ENCODE measurements at regions not wholly inside any gene's neighbourhood (a gene's known extent, or its start where the extent isn't known, plus 50 kb on each side); places are given as distances from the start of the nearest gene placed in this dataset.

DNA sequence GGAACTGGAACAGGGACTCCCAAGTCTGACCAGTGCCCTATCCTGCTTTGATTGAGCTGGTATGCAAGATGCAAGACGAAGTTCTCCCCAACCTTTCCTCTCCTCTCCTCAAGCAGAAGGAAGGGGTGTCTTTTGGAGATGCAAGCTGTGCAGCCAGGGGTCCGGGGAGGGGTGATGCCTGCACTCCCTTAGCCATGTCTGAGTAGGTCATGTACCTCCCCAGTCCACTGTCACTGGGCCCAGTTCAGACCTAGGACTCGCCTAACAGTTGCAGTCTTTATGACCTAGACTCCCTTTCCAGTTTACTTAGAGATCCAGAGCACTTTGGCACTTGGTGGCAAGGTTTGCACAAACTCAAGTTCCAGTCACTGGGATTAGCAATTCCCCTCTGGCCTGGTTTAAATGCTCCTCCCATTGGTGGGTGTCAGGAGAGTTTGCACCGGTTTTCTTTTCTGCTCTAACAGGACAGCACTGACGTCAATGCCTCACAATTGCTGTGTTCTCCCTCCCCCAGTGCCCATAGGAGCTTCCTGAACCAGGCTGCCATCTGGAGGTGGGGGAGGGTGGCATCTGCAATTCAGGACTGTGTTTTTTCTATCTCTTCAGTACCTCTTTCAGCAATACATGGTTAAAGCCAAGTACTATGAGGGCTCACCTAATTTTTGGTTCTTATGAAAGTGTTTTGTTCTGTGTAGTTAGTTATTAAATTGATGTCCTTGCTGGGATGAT is 782.2 kb downstream of the ARAP2 start:
- peak; percentile 47 for DNase-seq (ENCODE audit: low read depth)

GRCh38 chr4:35463251-35463952 is 780.9 kb downstream of the ARAP2 start:
- DNase-seq (ENCODE audit: low read depth) = no peak

GRCh38 chr4:35464964-35465528 is 779.3 kb downstream of the ARAP2 start:
- peak; percentile 11 for DNase-seq (ENCODE audit: low read depth)

DNA sequence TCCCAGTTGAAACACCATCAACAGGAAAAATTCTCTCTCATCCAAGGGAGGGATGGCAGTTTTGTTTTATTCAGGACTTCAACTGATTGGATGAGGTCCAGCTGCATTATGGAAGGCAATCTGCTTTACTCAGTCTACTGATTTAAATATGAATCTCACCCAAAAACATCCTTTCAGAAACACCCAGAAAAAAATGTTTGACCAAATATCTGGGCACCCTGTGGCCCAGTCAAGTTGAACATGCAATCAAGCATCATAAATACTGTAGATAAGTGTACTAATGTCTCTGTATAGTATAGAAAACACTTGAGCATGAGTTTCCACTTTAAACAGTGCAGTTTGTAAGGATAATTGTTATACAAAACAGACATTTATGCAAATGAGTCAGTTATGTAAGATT is 753.2 kb downstream of the ARAP2 start:
- no peak for DNase-seq (ENCODE audit: low read depth)

GRCh38 chr4:35493977-35494376 is 750.3 kb downstream of the ARAP2 start:
- no peak for DNase-seq (ENCODE audit: low read depth)

DNA sequence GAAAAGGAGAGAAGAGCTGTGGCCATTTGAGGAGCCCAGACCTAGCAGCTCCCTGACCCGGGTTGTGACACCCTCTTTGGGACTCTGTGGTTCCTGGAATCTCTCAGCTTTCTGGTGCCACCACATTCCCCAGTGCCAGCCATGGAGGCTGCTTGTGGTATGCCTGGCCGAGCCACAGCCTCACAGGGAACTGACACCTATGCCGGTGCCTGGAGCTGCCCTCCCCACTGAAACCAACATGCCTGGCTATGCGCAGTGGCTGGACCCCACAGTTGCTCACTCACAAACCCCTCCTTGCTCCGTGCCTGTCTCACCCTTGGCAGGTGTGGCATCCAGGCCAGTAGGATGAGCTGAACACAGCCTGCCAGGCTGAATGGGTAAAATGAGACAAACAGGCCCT is 749.4 kb downstream of the ARAP2 start:
- no peak for DNase-seq (ENCODE audit: low read depth)

DNA sequence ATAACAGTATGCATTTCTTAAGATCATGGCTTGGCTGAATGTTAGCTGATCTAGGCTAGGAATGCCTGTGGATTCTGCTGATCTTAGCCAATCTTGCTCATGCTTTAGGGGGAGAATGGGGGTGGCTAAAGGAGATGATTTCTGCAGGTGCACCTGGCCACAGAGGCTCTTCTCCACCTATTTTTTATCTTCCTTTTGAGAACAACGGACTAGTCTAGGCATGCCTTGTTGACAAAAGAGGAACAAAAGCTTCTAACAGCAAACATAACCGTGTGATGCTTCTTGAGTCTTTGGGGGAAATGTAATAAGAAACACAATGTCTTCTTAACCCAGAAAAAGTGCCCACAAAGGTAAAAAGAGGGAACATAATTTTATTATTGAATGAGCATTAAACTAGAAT is 743.5 kb downstream of the ARAP2 start:
- DNase-seq (ENCODE audit: low read depth) = no peak

DNA sequence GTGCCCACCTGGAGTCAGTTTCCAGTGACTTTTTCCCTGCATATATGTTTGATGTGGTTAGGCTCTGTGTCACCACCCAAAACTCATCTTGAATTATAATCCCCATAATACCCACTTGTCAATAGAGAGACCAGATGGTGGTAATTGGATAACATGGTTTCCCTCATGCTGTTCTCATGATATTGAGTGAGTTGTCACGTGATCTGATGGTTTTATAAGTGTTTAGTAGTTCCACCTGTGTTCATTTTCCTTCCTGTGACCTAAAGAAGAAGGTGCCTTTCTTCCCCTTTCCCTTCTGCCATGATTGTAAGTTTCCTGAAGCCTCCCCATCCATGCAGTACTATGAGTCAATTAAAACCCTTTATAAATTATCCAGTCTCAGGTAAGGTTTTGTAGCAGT is 740.9 kb downstream of the ARAP2 start:
- no peak for DNase-seq (ENCODE audit: low read depth)

- DNase-seq (ENCODE audit: low read depth) = no peak
These were observed 738.2 kb downstream of the ARAP2 start for GRCh38 chr4:35506161-35506560.

GRCh38 chr4:35511851-35512250 is 732.5 kb downstream of the ARAP2 start:
- DNase-seq (ENCODE audit: low read depth) = no peak

DNA sequence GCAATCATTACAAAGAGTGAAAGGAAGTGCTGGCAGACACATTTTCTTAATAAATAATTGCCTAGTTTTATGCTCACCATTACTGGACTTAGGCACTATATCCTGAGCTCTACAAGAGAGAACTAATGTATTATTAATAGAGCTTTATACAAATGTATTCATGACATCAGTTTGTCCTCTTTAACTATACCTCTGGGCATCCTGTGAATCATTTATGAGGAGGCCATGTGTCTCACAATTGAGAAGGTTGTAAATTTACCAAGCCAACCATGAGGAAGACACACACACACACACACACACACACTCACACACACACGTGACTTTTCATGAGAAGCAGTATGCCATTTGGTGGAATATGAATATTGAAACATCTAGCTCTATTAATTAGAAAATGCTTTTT is 728.2 kb downstream of the ARAP2 start:
- no peak for DNase-seq (ENCODE audit: low read depth)

DNA sequence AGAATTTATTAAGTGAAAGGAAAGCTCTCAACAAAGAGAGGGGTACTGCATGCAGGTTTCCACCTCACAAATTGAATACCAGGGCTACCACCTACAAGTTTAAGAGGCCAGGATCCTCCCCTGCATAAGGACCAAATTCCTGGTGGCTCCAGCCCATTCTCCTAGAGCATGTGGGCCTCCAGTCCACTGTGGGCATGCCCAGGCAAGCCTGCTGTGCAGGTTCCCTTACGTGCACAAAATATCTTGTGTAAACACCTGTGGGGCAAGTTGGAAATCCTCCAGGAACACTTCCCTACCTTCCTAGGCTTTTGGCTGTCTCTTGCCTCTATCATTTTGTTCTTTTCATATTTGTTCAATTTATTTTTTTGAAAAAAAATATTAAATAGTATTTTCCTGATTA is 724.3 kb downstream of the ARAP2 start:
- no peak for DNase-seq (ENCODE audit: low read depth)

DNA sequence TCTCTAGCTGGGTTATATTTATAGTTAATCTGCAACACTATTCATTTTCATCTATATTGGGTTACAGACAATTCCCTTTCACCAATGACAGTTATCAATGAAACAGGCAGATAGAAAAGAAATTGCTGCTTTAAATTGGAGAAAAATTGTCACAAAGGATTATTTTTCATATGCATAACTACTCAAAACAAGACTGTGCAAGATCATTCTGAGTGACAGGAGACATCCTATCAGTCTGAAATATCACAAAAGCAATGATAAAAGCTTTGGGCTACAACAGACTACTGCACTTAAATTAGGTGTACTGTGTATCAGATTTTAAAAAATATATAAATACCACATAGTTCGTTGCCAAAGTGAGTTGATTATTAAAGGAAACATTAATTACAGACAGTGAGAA is 722.6 kb downstream of the ARAP2 start:
- DNase-seq (ENCODE audit: low read depth) = no peak

DNA sequence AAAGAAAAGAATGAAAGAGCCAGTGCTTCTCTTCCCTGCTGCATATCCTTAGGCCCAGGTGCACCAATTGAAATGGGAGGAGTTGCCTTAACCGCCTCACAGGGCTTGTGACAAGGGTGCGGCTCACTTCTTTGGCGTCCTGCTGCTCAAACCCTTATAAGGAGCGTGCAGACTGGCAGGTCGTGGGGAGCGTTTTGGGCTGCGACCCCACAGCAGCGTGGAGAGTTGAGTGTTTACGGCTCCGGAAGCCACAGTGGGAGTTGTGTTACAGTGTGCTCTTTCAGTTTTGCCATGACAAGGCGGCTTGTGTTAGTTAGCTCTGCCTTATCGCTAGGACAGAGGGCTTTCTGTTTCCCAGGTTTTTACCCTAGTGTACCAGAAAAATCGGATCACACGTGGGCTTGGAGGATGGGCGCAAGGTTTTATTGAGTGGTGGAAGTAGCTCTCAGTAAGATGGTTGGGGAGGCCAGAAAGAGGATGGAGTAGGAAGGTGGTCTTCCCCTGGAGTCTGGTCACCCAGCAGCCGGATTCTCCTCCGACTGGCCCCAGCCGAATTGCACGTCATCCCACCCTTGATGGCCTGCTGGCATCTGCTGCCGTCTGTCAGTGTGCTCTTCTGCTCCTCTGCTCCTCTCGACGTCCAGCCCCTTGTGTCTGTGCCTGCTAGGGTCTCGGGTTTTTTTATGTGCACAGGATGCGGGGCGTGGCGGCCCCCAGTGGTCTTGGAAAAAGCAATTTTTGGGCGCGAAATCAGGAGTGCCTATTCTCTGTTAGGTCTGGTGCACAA is 718.9 kb downstream of the ARAP2 start:
- no peak for DNase-seq (ENCODE audit: low read depth)

DNA sequence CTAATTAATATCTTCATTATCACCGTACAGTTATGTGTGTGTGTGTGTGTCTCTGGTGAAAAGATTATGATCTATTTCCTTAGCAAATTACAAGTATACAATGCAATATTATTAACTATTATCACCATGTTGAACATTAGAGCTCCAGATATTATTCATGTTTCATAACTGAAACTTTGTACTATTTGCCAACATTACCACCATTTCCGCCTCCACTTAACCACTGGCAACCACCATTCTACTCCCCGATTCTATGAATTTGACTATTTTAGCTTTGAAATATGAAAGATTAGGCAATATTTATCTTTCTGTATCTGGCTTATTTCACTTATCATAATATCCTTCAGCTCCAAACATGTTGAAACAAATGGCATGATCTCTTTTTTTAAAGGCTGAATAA is 717.9 kb downstream of the ARAP2 start:
- DNase-seq (ENCODE audit: low read depth) = no peak

- no peak for DNase-seq (ENCODE audit: low read depth)
These were observed 709.4 kb downstream of the ARAP2 start for GRCh38 chr4:35534962-35535361.

GRCh38 chr4:35538807-35539206 is 705.5 kb downstream of the ARAP2 start:
- DNase-seq (ENCODE audit: low read depth) = peak; percentile 68

DNA sequence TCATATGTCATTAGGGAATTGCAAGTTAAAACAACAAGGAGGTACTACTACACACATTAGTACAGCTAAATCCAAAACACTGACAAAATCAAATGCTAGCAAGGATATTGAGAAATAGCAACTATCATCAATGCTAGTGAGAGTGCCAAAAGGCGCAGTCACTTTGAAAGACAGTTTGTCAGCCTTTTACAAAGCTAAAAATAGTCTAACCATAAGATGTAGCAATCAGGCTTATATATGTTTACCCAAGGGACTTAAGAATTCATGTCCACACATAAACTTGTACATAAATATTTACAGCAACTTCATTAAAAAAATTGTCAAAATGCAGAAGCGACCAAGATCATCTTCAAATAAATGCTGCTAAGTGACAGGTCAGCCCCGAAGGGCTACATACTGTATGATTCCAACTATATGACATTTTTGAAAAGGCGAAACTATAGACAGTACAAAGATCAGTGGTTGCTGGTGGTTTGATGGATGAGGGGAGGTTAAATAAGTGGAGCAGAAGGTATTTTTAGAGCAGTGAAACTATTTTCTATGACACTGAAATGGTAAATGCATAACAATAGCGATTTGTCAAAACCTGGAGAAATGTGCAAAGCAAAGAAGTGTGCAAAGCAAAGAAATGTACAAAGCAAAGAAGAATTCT is 704.8 kb downstream of the ARAP2 start:
- DNase-seq (ENCODE audit: low read depth) = no peak

DNA sequence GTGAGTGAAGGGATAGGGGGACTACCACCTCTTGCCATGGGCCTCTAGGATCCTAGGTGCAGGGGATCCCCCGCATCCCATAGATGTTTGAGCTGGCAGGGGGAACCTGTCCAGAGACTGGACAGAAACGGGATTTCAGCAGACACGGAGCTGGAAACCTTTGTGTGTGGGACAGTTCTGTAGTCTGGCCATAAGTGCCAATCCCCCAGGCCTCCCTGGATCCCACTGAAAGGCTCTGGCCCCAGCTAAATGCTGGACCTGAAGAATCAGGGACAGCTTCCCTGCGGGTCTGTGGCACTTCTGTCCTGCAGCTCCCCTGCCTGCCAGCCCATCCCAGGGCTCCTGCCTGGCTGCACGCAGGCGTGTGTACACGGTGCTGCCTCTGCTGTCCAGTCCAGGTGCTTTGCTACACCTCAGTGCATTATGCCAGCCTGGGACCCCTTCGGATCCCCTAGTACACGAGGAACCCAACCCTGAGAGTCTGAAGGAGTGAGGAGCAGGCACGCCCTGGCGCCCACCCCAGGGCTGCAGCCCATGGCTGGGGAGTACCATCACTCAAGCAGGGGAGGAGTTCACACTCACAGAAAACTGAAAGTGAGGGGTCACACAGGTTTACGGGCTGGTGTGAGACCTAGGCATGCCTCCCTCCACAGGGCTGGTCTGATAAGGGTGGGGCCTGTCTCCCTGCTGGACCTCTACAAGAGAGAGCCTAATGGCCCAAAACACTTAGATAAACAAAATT is 703.0 kb downstream of the ARAP2 start:
- DNase-seq (ENCODE audit: low read depth) = no peak

GRCh38 chr4:35541888-35542213 is 702.5 kb downstream of the ARAP2 start:
- DNase-seq (ENCODE audit: low read depth) = no peak

GRCh38 chr4:35548921-35549320 is 695.4 kb downstream of the ARAP2 start:
- DNase-seq (ENCODE audit: low read depth) = no peak
